Activated CD4-positive, alpha-beta T cell treated with anti-CD3 and anti-CD28 coated beads for 1 hour (primary cell): ENCODE measurements at regions not wholly inside any gene's neighbourhood (a gene's known extent, or its start where the extent isn't known, plus 50 kb on each side); places are given as distances from the start of the nearest gene placed in this dataset.
A peak's percentile ranks its signal among the peaks of the same experiment; 100 is the strongest.

Experiments used
- DNase-seq: peaks from one replicate; pipeline ENCODE4 v3.0.0-alpha.2; 2020

- no peak for DNase-seq
These were observed 1524.7 kb upstream of the TMEM132C start for GRCh38 chr12:126742241-126742641.

- peak; percentile 27 for DNase-seq
These were observed 1519.3 kb upstream of the TMEM132C start for GRCh38 chr12:126747530-126748149.

- no peak for DNase-seq
These were observed 1514.9 kb upstream of the TMEM132C start for GRCh38 chr12:126752021-126752420.

GRCh38 chr12:126757326-126757725 lies 1509.6 kb upstream of the TMEM132C start:
- DNase-seq, result no peak

- DNase-seq, result no peak
These were observed 1506.9 kb upstream of the TMEM132C start for GRCh38 chr12:126760092-126760491.

GRCh38 chr12:126761420-126761819 lies 1505.5 kb upstream of the TMEM132C start:
- no peak for DNase-seq

- DNase-seq, result no peak
These were observed 1504.8 kb upstream of the TMEM132C start for GRCh38 chr12:126762150-126762549.

- DNase-seq, result no peak
These were observed 1503.6 kb upstream of the TMEM132C start for GRCh38 chr12:126763359-126763758.

GRCh38 chr12:126767334-126767733 lies 1499.6 kb upstream of the TMEM132C start:
- no peak for DNase-seq

GRCh38 chr12:126768517-126768916 lies 1498.5 kb upstream of the TMEM132C start:
- no peak for DNase-seq

GRCh38 chr12:126770188-126770587 lies 1496.8 kb upstream of the TMEM132C start:
- no peak for DNase-seq

- DNase-seq, result no peak
These were observed 1494.7 kb upstream of the TMEM132C start for GRCh38 chr12:126772171-126772864.

GRCh38 chr12:126773012-126773411 lies 1494.0 kb upstream of the TMEM132C start:
- no peak for DNase-seq

- DNase-seq, result no peak
These were observed 1493.5 kb upstream of the TMEM132C start for GRCh38 chr12:126773491-126773890.

- DNase-seq, result no peak
These were observed 1490.8 kb upstream of the TMEM132C start for GRCh38 chr12:126776026-126776655.

- DNase-seq, result no peak
These were observed 1486.6 kb upstream of the TMEM132C start for GRCh38 chr12:126780343-126780742.

GRCh38 chr12:126781593-126781992 lies 1485.4 kb upstream of the TMEM132C start:
- DNase-seq, result no peak

GRCh38 chr12:126782083-126782482 lies 1484.9 kb upstream of the TMEM132C start:
- no peak for DNase-seq

GRCh38 chr12:126784328-126784921 lies 1482.5 kb upstream of the TMEM132C start:
- no peak for DNase-seq

- DNase-seq, result no peak
These were observed 1477.0 kb upstream of the TMEM132C start for GRCh38 chr12:126789963-126790362.

GRCh38 chr12:126791122-126791521 lies 1475.8 kb upstream of the TMEM132C start:
- DNase-seq, result no peak

GRCh38 chr12:126792411-126792810 lies 1474.6 kb upstream of the TMEM132C start:
- DNase-seq, result no peak

GRCh38 chr12:126797525-126797924 lies 1469.4 kb upstream of the TMEM132C start:
- no peak for DNase-seq

GRCh38 chr12:126798449-126798848 lies 1468.5 kb upstream of the TMEM132C start:
- no peak for DNase-seq
